LNCaP clone FGC (cell line): ENCODE measurements at regions not wholly inside any gene's neighbourhood (a gene's known extent, or its start where the extent isn't known, plus 50 kb on each side); places are given as distances from the start of the nearest gene placed in this dataset.

Experiments used
- DNase-seq: peaks from one replicate; pipeline ENCODE4 v3.0.0-alpha.2; 2011; ENCODE audit warnings: low read depth
- H3K4me3 ChIP-seq: 2 replicates; pipeline ENCODE4 v1.5.1; 2011; ENCODE audit warnings: mild to moderate bottlenecking, low read depth, low read length, control low read depth
- CTCF ChIP-seq: IDR thresholded peaks from 2 replicates; pipeline ENCODE4 v1.5.1; 2012; ENCODE audit warnings: mild to moderate bottlenecking; ENCODE audit not compliant: control insufficient read depth, insufficient read depth; ENCODE audit errors: extremely low read depth

- DNase-seq, result no peak
- no peak for TF ChIP-seq CTCF
- no peak overlapping the region for H3K4me3 ChIP-seq
Observed at GRCh38 chr2:217326238-217327022, 466.6 kb upstream of the TNP1 start.

GRCh38 chr2:217325816-217326215 lies 466.0 kb upstream of the TNP1 start:
- no peak for DNase-seq
- no peak overlapping the region for H3K4me3 ChIP-seq
- TF ChIP-seq CTCF, result no peak

GRCh38 chr2:217325251-217325650 lies 465.4 kb upstream of the TNP1 start:
- no peak for DNase-seq
- no peak for TF ChIP-seq CTCF
- H3K4me3 ChIP-seq, result no peak overlapping the region

- no peak for TF ChIP-seq CTCF
- DNase-seq, result no peak
- no peak overlapping the region for H3K4me3 ChIP-seq
Observed at GRCh38 chr2:217316743-217317142, 456.9 kb upstream of the TNP1 start.

- no peak overlapping the region for H3K4me3 ChIP-seq
- DNase-seq, result no peak
- no peak for TF ChIP-seq CTCF
Observed at GRCh38 chr2:217314021-217314460, 454.2 kb upstream of the TNP1 start.

GRCh38 chr2:217313386-217313785 lies 453.5 kb upstream of the TNP1 start:
- DNase-seq, result no peak
- TF ChIP-seq CTCF, result no peak
- no peak overlapping the region for H3K4me3 ChIP-seq

GRCh38 chr2:217309056-217309455 lies 449.2 kb upstream of the TNP1 start:
- no peak overlapping the region for H3K4me3 ChIP-seq
- DNase-seq, result no peak
- no peak for TF ChIP-seq CTCF
